HCT116 (cell line): ENCODE measurements at regions not wholly inside any gene's neighbourhood (a gene's known extent, or its start where the extent isn't known, plus 50 kb on each side); places are given as distances from the start of the nearest gene placed in this dataset.

Experiments used
- ATAC-seq: fragments of 200-7000 bp; cut with Tn5 transposase; 2 replicates; pipeline ENCODE4 v1.9.1; 2020; ENCODE audit warnings: mild to moderate bottlenecking, moderate library complexity
- BruUV-seq: library from RNA; stranded (reverse); fragments of 400-500 nt; replicated peaks from 2 replicates; lab custom pipeline; 2021; lab: Mats Ljungman, UMichigan
- CTCF ChIA-PET: fragments of 300-600 bp; sonication (Branson Sonifier 250); formaldehyde crosslinking; loops from one replicate; lab custom pipeline; 2021; ENCODE audit warnings: antibody characterized with exemption; lab: Charles Lee
- POLR2A ChIA-PET: fragments of 300-600, 350-600 bp; sonication (Branson Sonifier 250); formaldehyde crosslinking; loops from one replicate; lab custom pipeline; 2021; ENCODE audit warnings: antibody characterized with exemption; lab: Charles Lee
- RAD21 ChIA-PET, 2 experiments: fragments of 300-600 bp; sonication (Branson Sonifier 250); formaldehyde crosslinking; loops; one replicate each; lab custom pipeline; 2023; ENCODE audit warnings: low total read pairs in 2 of 2; ENCODE audit not compliant: uncharacterized antibody in 2 of 2, unreplicated experiment in 2 of 2, low non-redundant PET in 1 of 2; lab: Charles Lee
- DNase-seq: peaks from one replicate; pipeline ENCODE4 v3.0.0-alpha.2; 2010; ENCODE audit warnings: low read depth, low spot score
- H2AFZ ChIP-seq: fragments of 200-600 bp; shearing (Covaris generic), sonication (generic); 2 replicates; pipeline ENCODE4 v1.6.1; 2017; ENCODE audit warnings: low read depth, mixed run types, mixed read lengths, antibody characterized with exemption, low read length; ENCODE audit not compliant: poor library complexity, severe bottlenecking
- H3K27ac ChIP-seq: 2 replicates; pipeline ENCODE4 v1.5.1; 2012; ENCODE audit warnings: low read depth, low read length
- H3K27me3 ChIP-seq: fragments of 200-600 bp; sonication (generic); 2 replicates; pipeline ENCODE4 v1.6.1; 2016; ENCODE audit warnings: mixed run types, low read length, mixed read lengths; ENCODE audit not compliant: insufficient read depth
- H3K36me3 ChIP-seq, 2 experiments: fragments of 200-500 bp in 1 of 2; fragments of 200-600 bp in 1 of 2; sonication (Bioruptor generic) in 1 of 2; sonication (generic) in 1 of 2; 2 replicates each; pipeline versions ENCODE4 v1.5.1 to v1.6.1; 2014 to 2016; ENCODE audit warnings: low read length in 2 of 2, inconsistent platforms in 1 of 2, mixed read lengths in 1 of 2, mixed run types in 1 of 2; ENCODE audit not compliant: insufficient read depth in 2 of 2, control insufficient read depth in 1 of 2
- H3K4me1 ChIP-seq, 2 experiments: fragments of 200-600 bp in 1 of 2; sonication (generic) in 1 of 2; 2 replicates each; pipeline versions ENCODE4 v1.5.1 to v1.6.1; 2012 to 2017; ENCODE audit warnings: low read length in 2 of 2, inconsistent platforms in 1 of 2, mild to moderate bottlenecking in 1 of 2, mixed read lengths in 1 of 2, mixed run types in 1 of 2, moderate library complexity in 1 of 2; ENCODE audit not compliant: insufficient read depth in 2 of 2, control insufficient read depth in 1 of 2
- H3K4me2 ChIP-seq: fragments of 200-600 bp; sonication (generic); 2 replicates; pipeline ENCODE4 v1.6.1; 2017; ENCODE audit warnings: mixed run types, low read length, mixed read lengths
- H3K4me3 ChIP-seq, 2 experiments: fragments of 200-600 bp in 1 of 2; sonication (generic) in 1 of 2; replicated peaks in 1 of 2; 2 replicates each; pipeline ENCODE4 v1.5.1; 2011 to 2016; ENCODE audit warnings: low read length in 2 of 2, control low read depth in 1 of 2, low read depth in 1 of 2, mild to moderate bottlenecking in 1 of 2, mixed read lengths in 1 of 2, mixed run types in 1 of 2
- H3K79me2 ChIP-seq: fragments of 200-600 bp; sonication (generic); 2 replicates; pipeline ENCODE4 v1.6.1; 2017; ENCODE audit warnings: mild to moderate bottlenecking, mixed run types, low read length, moderate library complexity, mixed read lengths; ENCODE audit not compliant: insufficient read depth
- H3K9ac ChIP-seq: fragments of 200-600 bp; sonication (generic); 2 replicates; pipeline ENCODE4 v1.6.1; 2016; ENCODE audit warnings: low read length, mixed read lengths
- H3K9me2 ChIP-seq: fragments of 200-600 bp; sonication (generic), shearing (Covaris generic); 2 replicates; pipeline ENCODE4 v1.6.1; 2017; ENCODE audit warnings: mixed run types, mild to moderate bottlenecking, moderate library complexity; ENCODE audit not compliant: insufficient read depth
- H3K9me3 ChIP-seq, 2 experiments: fragments of 200-500 bp in 1 of 2; fragments of 200-600 bp in 1 of 2; sonication (Bioruptor generic) in 1 of 2; sonication (generic) in 1 of 2; 2 replicates each; pipeline ENCODE4 v1.6.1; 2014 to 2017; ENCODE audit warnings: low read length in 2 of 2, mixed read lengths in 2 of 2, inconsistent platforms in 1 of 2, low read depth in 1 of 2, mild to moderate bottlenecking in 1 of 2, mixed run types in 1 of 2, moderate library complexity in 1 of 2; ENCODE audit not compliant: control insufficient read depth in 1 of 2, insufficient read depth in 1 of 2
- H4K20me1 ChIP-seq: fragments of 200-600 bp; sonication (generic), shearing (Covaris generic); 2 replicates; pipeline ENCODE4 v1.6.1; 2017; ENCODE audit warnings: mixed run types, mild to moderate bottlenecking, moderate library complexity; ENCODE audit not compliant: insufficient read depth
- CBX3 ChIP-seq: IDR thresholded peaks from 2 replicates; pipeline ENCODE4 v1.6.1; 2012; ENCODE audit warnings: low read depth
- CEBPB ChIP-seq: IDR thresholded peaks from 2 replicates; pipeline ENCODE4 v1.6.1; 2012; ENCODE audit warnings: low read depth
- CTCF ChIP-seq, 3 experiments: fragments of 200-600 bp in 1 of 3; sonication (generic) in 1 of 3; IDR thresholded peaks in 2 of 3; conservative IDR thresholded peaks in 1 of 3; 2 replicates each; pipeline ENCODE4 v1.5.1; 2012 to 2017; ENCODE audit warnings: low read depth in 2 of 3, low read length in 2 of 3, antibody characterized with exemption in 1 of 3, borderline replicate concordance in 1 of 3, control low read depth in 1 of 3, mild to moderate bottlenecking in 1 of 3, mixed read lengths in 1 of 3, mixed run types in 1 of 3, moderate library complexity in 1 of 3; ENCODE audit not compliant: insufficient read depth in 1 of 3
- EGR1 ChIP-seq: IDR thresholded peaks from 2 replicates; pipeline ENCODE4 v1.6.1; 2012; ENCODE audit warnings: low read depth
- EZH2 ChIP-seq: fragments of 200-600 bp; sonication (generic); IDR thresholded peaks from 2 replicates; pipeline ENCODE4 v1.6.1; 2017; ENCODE audit warnings: antibody characterized with exemption, mixed run types
- EZH2phosphoT487 ChIP-seq: fragments of 200-600 bp; IDR thresholded peaks from 2 replicates; pipeline ENCODE4 v1.6.1; 2018; ENCODE audit warnings: antibody characterized with exemption, borderline replicate concordance
- FOSL1 ChIP-seq: IDR thresholded peaks from 2 replicates; pipeline ENCODE4 v1.6.1; 2012; ENCODE audit warnings: low read depth
- JUND ChIP-seq: IDR thresholded peaks from 2 replicates; pipeline ENCODE4 v1.6.1; 2012
- MAX ChIP-seq: IDR thresholded peaks from 2 replicates; pipeline ENCODE4 v1.6.1; 2012
- POLR2AphosphoS5 ChIP-seq: IDR thresholded peaks from 2 replicates; pipeline ENCODE4 v1.6.1; 2011; ENCODE audit warnings: mild to moderate bottlenecking, low read depth, low read length, moderate library complexity
- RAD21 ChIP-seq: IDR thresholded peaks from 2 replicates; pipeline ENCODE4 v1.6.1; 2012; ENCODE audit warnings: low read depth, mild to moderate bottlenecking
- SIN3A ChIP-seq: IDR thresholded peaks from 2 replicates; pipeline ENCODE4 v1.6.1; 2012; ENCODE audit warnings: low read depth
- SP1 ChIP-seq: IDR thresholded peaks from 2 replicates; pipeline ENCODE4 v1.6.1; 2012; ENCODE audit warnings: low read depth
- SRF ChIP-seq: IDR thresholded peaks from 2 replicates; pipeline ENCODE4 v1.6.1; 2012; ENCODE audit warnings: low read depth
- YY1 ChIP-seq: IDR thresholded peaks from 2 replicates; pipeline ENCODE4 v1.6.1; 2011; ENCODE audit warnings: low read length, low read depth, moderate library complexity, mild to moderate bottlenecking; ENCODE audit not compliant: insufficient replicate concordance; ENCODE audit errors: extremely low read depth
- ZBTB33 ChIP-seq: IDR thresholded peaks from 2 replicates; pipeline ENCODE4 v1.6.1; 2011; ENCODE audit warnings: mild to moderate bottlenecking, low read length, moderate library complexity; ENCODE audit not compliant: insufficient replicate concordance; ENCODE audit errors: extremely low read depth
- intact Hi-C: fragments of 100-400 bp; cut with micrococcal nuclease; formaldehyde crosslinking; loops from 2 replicates; pipeline ENCODE4 v1.10.0; 2022

GRCh38 chr6:85058806-85059205 is 294.4 kb upstream of the TBX18 start:
- no TSS peak for BruUV-seq
- POLR2A ChIA-PET, result no interaction called here

More at GRCh38 chr6:85058806-85059205, 294.4 kb upstream of the TBX18 start:
- no peaks in the 10 kb centered on the region for H3K9me2 ChIP-seq
- TF ChIP-seq ZBTB33, result no peak
- no peak for TF ChIP-seq POLR2AphosphoS5
- no peak for TF ChIP-seq RAD21
- TF ChIP-seq EZH2phosphoT487, result no peak
- no peak for TF ChIP-seq CBX3
- TF ChIP-seq CTCF (IDR thresholded peaks at IDR 0.05 in 2 of 3, conservative IDR thresholded peaks at IDR 0.05 in 1 of 3; ENCODE audit: borderline replicate concordance in 1 of 3, insufficient read depth in 1 of 3, low read depth in 2 of 3, low read length in 2 of 3), result no peak
- TF ChIP-seq YY1, result no peak
- no peak for TF ChIP-seq SP1
- no peak for TF ChIP-seq SRF
- no peak for TF ChIP-seq EZH2
- TF ChIP-seq CEBPB, result no peak
- TF ChIP-seq EGR1, result no peak
- TF ChIP-seq FOSL1, result no peak
- TF ChIP-seq SIN3A, result no peak
- TF ChIP-seq MAX, result no peak
- no peak for TF ChIP-seq JUND
- TF ChIP-seq, all 23 proteins: peak for 0
- no peak overlapping the region for H2AFZ ChIP-seq
- no peaks in the 10 kb centered on the region for H3K79me2 ChIP-seq
- ATAC-seq (no peak), DNase-seq (no peak)
- H3K9me3 ChIP-seq, result no peaks in the 10 kb centered on the region
- CTCF ChIA-PET, result no interaction called here
- H3K4me3 ChIP-seq, result no peak overlapping the region
- H3K27me3 ChIP-seq, result no peaks in the 10 kb centered on the region
- RAD21 ChIA-PET, result no interaction called here
- no peak overlapping the region for H3K27ac ChIP-seq
- H3K4me1 ChIP-seq, result no peaks in the 10 kb centered on the region
- intact Hi-C loops, result no loop called here
- H3K4me2 ChIP-seq, result no peak overlapping the region
- H4K20me1 ChIP-seq, result no peaks in the 10 kb centered on the region
- H3K9ac ChIP-seq, result no peak overlapping the region
- no peaks in the 10 kb centered on the region for H3K36me3 ChIP-seq
